Embryonic facial prominence (tissue), 1 donor: ENCODE measurements at regions not wholly inside any gene's neighbourhood (a gene's known extent, or its start where the extent isn't known, plus 50 kb on each side); places are given as distances from the start of the nearest gene placed in this dataset.

Experiments used
- DNase-seq: peaks from one replicate; pipeline ENCODE4 v3.0.0-alpha.2; 2016; ENCODE audit errors: extremely low spot score

DNA sequence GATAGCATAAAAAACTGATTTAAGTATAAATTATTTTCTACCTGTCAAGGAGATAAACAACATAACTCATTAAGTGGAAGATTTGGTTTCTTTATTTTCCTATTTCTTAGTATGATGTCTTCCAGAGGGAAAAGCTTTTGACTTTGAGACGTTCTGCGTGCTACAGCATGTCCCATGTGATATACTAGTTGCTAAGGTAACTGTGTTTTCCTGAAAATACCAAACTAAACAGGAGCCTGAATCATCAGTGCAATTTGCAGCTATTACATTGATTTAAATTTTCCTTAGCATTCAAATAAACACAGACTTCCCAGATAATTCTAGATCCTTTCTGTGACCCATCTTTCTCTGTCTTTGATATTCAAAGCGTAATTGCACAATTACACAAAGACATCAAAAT lies 117.7 kb upstream of the P2RY1 start:
- DNase-seq = no peak

DNA sequence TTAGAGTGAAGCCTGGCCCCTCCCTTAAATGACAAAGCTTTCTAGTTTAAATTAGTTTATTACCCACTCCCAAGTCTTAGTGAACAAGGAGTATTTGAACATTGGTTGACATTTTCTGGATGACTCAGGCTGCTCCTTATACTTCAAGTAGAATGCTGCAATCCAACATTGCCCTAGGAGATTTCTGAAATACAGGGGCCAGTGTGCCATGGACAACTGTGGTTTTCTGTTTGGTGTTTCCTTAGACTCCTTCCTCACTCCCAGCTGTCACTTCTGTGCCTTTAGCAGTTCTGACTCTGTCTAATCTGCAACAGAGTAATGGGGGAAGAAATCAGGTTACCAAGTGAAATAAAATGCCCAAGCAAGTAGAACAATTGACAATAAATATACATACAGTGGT lies 116.1 kb upstream of the P2RY1 start:
- DNase-seq = no peak

DNA sequence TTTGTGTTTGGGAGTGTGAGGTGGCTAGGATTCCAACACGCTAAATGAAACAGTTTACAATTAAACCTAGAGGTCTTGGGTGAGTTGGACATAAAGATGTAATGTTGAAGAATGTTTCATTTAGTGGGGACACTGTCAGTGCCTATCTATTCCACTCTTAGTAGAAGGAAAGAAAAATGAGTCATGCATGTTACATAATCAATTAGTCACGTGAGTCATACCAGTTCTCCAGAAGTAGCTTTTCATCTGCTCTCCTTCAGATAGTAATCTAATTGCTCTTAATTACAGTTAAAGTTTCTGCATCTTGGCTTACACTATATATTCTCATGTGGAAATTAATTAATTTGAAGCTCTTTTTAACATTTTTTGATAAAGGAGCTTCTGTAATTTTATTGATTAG lies 115.7 kb upstream of the P2RY1 start:
- no peak for DNase-seq

DNA sequence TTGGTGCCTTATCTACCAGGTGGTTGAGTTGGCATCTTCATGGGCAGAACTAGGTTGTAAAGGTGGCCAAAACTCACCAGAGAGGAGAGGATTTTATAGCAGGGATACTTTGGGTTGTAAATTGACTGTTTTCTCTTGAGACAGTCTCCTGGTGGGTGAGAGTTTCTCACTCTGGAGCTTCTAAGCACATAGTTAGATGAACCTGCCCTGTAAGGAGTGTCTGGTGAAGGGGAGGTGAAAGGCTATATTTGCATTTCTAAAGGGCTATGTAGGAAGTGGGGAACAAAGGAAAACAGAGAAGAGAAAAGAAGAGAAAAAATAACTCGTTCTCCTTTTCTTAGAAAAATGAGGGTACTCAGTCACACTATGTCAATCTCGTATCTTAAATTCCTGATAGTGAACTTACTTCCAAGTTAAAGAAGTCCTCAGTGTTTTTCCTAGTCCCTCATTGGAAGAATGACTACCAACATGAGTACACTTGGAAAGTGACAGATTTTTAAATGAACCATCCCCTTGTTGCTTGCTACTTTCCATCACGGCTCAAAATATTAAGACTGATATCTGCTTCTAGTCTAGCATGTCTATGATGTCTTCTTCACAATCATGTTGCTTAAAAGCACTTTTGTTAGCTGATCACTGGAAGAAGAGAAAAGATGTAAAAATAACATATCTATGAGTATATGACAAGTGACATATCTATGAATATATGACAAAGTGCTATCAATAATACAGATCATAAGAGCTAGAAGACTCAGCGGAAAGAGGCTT lies 113.8 kb upstream of the P2RY1 start:
- no peak for DNase-seq

DNA sequence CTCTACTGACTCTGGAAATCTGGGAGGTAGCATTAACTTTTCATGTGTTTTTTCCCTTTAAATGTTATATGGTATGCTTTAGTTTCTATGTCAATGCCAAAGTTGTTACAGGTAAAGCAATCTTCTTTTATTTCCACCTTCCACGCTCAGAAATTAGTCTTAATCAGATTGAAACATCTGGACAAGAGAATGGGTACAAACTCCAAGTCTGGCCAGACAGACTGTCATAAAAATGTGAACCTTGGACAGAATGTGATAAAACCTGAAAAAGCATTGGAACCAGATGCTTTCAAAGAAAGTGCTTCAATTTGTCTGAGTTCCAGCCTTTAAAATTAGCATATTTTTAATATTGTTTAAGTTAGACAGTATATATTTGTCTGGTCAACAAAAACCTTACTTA lies 110.7 kb upstream of the P2RY1 start:
- DNase-seq = no peak

DNA sequence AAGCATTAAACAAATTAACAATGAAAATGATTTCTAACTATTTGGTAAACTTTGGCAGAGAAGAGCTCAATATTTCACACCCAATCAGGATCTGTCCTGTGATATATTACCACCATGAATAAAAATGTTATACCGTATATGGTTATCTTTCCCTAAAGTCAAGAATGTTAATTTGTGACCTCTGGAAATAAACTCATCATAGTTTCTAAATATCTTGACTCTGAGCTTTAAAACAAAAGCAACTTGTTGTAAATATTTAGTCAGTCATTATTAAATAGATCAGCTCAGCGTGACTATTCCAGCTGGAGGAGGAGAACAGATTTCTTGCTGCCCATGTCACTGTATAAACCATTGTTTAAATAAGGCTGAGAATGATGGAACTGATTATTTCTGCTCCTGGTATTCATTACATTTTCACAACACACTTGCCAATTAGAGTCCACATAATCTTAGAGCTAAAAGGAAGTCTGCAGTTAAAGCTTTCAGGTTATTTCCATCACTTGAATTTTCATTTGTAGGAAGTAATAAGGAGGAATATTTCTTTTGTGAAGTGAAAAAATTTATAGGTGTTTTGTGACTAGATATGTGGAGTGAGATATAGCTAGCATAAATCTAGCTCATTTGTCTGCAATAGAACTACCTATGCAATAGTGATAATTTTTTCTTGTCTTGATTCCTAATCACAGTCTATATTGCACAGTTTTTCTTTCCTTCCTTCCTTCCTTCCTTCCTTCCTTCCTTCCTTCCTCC lies 106.5 kb upstream of the P2RY1 start:
- DNase-seq = no peak

DNA sequence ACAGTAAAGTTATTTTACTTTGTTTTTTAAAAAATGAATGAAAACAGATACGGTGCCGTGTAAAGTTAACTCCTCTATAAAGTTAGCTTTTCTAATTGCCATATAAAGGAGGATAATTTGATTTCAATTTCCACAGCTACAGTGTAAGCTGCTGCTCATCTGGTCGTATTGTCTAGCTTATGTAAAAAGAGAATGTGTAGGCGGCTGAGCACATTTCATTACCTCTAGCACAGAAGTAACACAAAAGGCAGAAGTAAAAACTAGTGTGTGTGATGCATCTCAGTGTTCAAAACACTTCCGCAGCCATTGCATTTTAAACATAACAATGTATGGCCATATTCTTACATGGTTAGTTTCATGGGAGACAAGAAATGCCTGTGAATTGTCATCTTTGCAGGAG lies 105.0 kb upstream of the P2RY1 start:
- DNase-seq = no peak

DNA sequence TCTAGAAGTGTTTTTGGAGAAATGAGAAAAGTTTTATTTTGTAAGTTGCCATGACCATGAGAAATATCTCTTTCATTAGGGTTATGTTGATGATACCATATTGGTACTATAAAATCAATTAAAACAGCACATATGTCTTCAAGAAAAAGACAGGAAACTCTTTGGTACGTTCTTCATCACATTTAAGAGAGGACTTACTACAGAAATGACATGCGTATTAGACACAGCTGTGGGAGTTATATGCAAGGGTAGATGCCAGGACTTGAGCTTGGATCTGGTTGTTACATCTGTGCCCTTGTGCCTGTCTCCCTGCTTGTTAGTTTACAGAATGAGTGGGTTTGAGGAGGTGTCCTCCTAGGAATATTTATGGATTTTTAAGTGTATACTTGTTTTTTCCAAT lies 103.4 kb upstream of the P2RY1 start:
- DNase-seq = no peak

DNA sequence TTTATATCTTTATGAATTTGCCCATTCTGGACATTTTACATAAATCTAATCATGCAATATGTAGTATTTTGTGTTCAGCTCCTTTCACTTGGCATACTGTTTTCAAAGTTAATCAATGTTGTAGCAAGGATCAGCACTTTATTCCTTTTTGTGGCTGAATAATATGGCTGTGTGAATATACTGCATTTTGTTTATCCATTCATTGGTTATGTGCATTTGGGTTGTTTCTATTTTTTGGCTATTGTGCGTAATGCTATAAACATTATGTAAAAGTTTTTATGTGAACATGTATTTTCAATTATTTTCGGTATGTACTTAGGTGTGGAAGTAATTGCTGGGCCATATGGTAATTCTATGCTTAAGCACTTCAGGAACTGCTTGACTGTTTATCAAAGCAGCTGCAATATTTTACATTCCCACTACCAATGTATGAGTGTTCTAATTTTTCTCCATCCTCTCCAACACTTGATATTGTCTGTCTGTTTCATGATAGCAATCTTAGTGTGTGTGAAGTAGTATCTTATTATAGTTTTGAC lies 101.3 kb upstream of the P2RY1 start:
- no peak for DNase-seq

DNA sequence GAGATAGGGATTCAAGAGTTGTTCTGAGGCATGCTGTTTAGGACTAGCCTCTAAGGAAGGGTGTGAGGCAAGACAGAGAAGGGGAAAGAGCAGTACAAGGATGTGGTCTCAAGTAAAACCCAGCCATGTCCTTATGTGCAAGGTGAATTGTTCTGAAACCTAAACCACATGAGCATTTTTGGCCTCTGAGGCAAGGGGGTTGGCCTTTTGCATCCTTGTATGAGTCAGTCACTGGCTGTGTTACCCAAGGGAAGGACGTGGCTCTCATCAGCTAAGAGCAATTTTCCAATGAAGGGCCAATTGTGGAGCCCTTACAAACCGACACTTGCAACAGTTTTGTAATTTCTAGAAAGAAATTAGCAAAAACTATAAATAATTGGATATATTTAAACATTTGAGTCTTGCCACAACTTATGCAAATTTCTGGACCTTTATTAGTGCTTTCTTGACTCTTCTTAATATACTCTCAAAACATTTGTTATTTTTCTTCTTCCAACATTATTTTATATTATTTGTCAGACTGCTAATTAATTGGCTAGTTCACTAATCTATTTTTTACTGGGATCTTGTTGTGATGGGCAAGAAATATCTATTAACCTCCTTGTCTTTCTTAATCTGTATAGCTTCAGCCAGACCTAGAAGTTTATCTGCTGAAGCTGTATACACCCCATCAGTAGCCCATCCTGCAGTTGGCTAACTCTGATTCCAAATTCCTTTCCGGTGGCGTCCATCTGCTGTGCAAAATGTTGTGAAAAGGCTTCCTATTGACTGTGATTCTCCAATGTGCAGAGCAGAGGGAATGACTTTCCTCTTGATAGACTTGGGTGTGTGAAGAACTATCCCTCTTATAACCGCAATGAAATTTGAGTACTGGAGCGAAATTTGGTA lies 97.7 kb upstream of the P2RY1 start:
- no peak for DNase-seq

DNA sequence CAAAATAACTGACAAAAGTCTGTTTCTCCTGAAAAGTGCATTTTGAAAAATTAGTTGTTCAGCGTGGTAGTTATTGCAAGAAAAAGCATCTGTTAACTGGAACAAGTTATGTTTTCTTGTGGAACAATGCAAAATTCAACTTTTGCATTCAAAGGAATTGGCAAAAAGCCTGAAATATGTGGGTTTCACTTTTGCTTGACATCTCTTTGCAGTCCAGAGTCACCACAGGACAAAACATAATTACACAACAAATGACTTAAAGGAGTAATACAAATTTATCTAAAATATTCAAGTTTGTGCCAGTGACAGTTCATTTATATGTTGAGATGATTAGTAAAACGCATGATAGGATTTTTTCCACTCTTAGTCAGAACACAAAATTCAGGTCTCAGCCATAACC lies 96.3 kb upstream of the P2RY1 start:
- DNase-seq = no peak

DNA sequence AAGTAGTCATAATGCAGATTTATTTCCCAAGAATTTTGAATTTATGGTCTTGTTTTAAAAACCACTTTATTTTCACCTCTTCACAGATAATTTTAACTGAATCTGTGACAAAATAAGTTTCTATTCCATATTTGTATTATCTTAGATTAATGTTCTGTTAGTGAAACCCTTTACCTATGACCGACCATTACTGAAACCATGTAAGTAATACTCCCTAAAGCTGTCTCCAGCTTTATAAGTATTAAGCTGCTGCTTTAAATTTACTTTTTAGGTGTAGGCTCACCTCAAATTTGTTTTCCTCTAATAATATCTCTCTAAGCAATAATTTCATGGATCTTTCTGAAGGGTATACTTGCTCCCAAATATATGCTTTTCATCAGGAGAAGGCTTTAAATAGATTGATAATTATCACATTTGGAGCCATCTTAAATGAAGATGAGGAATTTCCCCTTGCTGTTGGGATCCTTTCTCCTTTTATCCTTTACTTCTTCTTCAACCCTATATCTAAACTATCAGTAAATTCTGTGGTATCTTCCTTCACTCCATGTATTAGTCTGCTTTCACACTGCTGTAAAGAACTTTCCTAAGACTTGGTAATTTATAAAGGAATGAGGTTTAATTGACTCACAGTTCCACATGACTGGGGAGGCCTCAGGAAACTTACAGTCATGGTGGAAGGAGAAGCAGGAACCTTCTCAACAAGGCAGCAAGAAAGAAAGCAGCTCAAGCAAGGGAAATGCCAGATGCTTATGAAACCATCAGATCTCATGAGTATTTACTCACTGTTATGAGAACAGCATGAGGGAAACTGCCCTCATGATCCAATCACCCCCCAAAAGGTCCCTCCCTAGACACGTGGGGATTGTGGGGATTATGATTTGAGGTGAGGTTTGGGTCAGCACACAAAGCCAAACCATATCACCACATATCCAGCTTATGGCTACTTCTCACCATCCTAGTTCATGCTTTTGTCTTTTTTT lies 92.3 kb upstream of the P2RY1 start:
- DNase-seq = no peak

DNA sequence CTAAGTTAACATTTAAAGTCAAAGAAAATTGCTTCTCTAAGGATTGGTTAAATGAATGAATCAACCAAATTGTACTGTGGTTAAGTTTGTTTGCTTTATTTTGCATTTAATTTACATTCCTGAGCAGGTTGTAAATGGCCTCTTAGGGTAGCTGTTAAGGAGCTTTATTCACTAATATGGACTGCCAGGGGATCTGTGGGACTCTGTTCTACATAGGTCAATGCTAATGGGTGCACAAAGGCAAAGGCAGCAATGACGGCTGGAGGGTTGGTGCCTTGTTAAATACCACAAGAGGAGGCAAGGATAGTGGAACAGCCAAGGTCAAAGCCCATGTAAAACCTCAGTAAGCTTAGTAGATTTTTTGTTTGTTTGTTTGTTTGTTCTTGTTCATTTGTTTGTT lies 89.3 kb upstream of the P2RY1 start:
- DNase-seq = no peak

DNA sequence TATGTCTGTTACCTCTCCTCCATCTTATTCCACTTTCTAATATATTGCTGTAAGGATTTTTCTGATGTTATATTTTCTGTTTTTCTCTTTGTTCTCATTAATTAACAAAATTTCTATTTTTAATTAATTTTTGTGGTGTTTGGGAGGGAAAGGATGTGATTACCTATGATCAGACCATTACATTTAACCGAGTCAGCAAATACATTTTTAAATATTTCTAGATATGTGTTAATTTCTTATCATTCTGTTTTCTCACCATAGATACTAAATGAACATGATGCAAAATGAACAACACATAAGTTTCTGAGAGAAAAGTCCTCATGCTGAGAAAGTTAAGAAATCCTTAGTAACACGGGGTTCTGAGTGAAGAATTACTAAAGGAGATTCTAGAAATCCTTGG lies 80.6 kb upstream of the P2RY1 start:
- no peak for DNase-seq

DNA sequence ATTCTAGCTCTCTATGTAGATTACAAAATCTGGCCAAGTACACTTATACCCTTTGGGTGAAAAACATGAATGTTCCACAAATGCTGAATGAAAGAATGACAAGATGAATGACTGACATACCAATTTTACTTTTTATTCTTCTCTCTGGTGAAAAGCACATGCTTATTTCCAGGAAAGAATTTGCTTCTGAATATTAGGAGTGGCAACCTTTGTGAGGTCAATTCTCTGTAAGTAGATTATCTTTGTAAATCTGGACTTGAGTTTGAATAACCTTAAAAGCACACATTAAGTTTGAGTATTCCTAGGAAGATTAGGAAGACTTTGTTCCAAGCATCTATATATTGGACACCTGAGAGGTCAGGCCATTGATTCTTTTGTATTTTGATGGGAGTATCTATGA lies 78.1 kb upstream of the P2RY1 start:
- no peak for DNase-seq

DNA sequence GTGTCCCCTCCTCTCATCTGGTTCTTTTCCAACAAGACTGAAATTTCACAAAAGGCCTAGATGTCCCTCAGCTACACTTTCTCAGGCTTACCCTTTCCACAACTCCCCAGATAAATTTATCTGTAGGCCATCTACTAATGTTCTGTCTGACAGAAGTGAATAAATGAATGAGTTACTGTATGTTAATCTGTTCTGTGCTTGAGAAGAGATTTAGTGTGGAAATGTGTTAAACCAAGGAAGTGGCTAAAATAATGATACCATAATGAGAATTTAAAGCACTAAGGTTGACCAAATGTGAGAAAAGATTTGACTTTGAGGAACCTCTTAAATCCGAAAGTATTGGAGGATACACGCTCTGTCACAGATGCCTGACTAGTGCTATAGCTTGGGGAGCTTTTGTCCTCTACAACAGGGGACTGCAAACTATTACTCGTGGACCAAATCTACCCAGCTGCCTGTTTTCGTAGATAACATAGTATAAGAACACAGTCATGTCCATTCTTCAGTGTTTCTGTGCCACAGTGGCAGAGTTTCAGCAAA lies 74.8 kb upstream of the P2RY1 start:
- DNase-seq = no peak

DNA sequence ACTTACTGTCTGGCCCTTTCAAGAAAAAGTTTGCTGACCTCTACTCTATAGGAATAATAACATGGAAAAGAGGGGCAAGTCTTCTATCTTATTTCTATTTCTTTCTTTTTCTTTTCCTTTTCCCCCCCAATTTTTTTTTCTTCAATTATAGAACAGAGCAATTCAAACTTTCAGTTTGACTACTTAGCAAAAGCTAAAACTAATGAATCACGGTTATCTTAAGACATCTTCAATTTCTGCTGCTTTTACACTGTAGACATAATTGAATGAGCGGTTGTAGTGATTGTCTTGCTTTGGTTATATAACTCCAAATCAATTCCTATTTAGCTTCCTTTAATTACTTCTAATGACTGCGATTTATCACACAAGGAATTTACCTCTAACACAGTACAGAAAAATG lies 74.3 kb upstream of the P2RY1 start:
- no peak for DNase-seq

DNA sequence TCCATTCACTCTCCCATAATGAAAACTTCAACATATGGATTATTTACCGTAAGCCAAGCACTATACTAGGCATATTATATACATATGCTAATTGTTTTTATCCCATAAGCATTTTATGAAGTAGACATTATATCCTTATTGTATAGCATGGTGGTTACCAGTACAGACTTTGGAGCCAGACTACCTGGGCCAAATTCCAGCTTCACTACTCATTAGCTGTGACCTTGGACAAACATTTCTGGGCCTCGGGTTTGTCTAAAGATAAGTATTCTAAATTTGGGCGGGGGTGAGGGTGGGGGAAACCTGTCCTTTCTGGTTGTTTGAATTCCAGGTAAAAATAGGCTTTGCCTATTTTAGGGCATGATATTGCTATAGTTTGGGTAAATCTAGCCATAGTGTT lies 66.5 kb upstream of the P2RY1 start:
- no peak for DNase-seq

DNA sequence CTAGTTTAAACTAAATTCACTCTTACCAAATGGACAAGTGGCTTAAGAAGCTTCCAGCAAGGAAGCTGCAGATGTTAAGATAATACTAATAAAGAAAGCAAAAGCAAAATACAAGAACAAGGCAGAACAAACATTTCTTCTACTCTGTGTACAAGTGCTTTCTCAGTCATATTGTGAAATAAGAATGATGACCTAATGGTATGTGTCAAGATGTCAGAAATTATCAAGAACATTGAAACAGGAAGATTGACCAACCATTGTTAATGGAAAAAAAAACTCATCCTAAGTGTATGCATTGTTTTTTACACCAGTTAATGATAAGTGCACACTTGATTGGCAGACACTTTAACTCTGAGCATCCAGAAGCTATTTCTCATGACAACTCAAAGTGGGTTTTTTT lies 65.4 kb upstream of the P2RY1 start:
- no peak for DNase-seq

DNA sequence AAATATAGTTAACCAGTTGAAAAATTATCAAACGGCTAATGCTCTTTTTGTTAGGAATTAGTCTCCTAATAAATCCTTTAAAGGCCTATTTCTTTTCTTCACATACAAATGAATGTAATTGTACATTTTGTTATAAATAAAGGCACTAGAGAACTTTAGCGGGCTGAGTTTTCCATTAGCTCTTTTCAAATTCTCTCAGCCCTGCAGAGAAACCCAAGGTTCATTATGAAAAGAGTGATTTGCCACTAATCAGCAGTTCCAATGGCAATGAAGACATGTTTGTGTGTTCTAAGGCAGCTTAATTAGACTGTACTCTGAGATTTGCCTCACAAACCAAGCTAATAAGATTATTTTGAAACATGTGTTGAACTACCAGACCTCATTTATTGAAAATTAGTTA lies 64.6 kb upstream of the P2RY1 start:
- DNase-seq = no peak

DNA sequence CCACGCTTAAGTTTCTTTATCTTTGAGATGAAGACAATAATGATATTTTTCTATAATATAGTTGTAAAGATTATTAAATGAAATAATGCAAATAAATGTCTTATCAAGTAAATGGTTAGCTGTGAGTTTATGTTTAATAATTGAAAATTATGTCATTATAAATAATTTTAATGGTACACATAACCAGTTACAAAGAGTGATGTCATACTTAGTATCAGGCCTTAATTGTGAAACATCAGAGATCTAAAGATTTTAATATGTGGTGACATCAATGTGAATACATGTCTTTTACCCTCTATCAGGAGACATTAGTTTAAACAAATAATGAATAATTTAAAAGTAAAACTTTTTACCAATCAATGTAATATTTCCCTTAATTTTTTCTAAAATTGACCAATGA lies 63.8 kb upstream of the P2RY1 start:
- DNase-seq = no peak
